RKO (cell line): ENCODE measurements at regions not wholly inside any gene's neighbourhood (a gene's known extent, or its start where the extent isn't known, plus 50 kb on each side); places are given as distances from the start of the nearest gene placed in this dataset.

Source experiments
- DNase-seq: peaks from one replicate; pipeline ENCODE4 v3.0.0-alpha.2; 2016; ENCODE audit warnings: low spot score

GRCh38 chr2:40803900-40804299 lies 352.0 kb upstream of the SLC8A1 start:
- no peak for DNase-seq

- DNase-seq, result no peak
Measured at GRCh38 chr2:40809156-40809555, 357.3 kb upstream of the SLC8A1 start.

- DNase-seq, result no peak
Measured at GRCh38 chr2:40814616-40815015, 362.7 kb upstream of the SLC8A1 start.

GRCh38 chr2:40820319-40820718 lies 368.4 kb upstream of the SLC8A1 start:
- peak; percentile 18 for DNase-seq

- no peak for DNase-seq
Measured at GRCh38 chr2:40823478-40823877, 371.6 kb upstream of the SLC8A1 start.

GRCh38 chr2:40824278-40824677 lies 372.4 kb upstream of the SLC8A1 start:
- DNase-seq, result no peak

GRCh38 chr2:40827392-40827791 lies 375.5 kb upstream of the SLC8A1 start:
- DNase-seq, result no peak

- DNase-seq, result no peak
Measured at GRCh38 chr2:40831321-40831873, 379.5 kb upstream of the SLC8A1 start.

GRCh38 chr2:40841856-40842255 lies 390.0 kb upstream of the SLC8A1 start:
- no peak for DNase-seq

- DNase-seq, result peak; percentile 6
Measured at GRCh38 chr2:40844353-40845277, 392.7 kb upstream of the SLC8A1 start.

GRCh38 chr2:40851661-40852060 lies 399.8 kb upstream of the SLC8A1 start:
- no peak for DNase-seq

GRCh38 chr2:40859617-40860016 lies 407.7 kb upstream of the SLC8A1 start:
- no peak for DNase-seq

GRCh38 chr2:40867829-40868228 lies 415.9 kb upstream of the SLC8A1 start:
- no peak for DNase-seq

GRCh38 chr2:40872580-40872979 lies 420.7 kb upstream of the SLC8A1 start:
- DNase-seq, result no peak

GRCh38 chr2:40874380-40874779 lies 422.5 kb upstream of the SLC8A1 start:
- no peak for DNase-seq

- DNase-seq, result no peak
Measured at GRCh38 chr2:40877734-40878288, 425.9 kb upstream of the SLC8A1 start.

GRCh38 chr2:40879305-40879704 lies 427.4 kb upstream of the SLC8A1 start:
- no peak for DNase-seq

- DNase-seq, result no peak
Measured at GRCh38 chr2:40886100-40886499, 434.2 kb upstream of the SLC8A1 start.

- no peak for DNase-seq
Measured at GRCh38 chr2:40886655-40887054, 434.8 kb upstream of the SLC8A1 start.

GRCh38 chr2:40896358-40896757 lies 444.5 kb upstream of the SLC8A1 start:
- no peak for DNase-seq

GRCh38 chr2:40914666-40915065 lies 462.8 kb upstream of the SLC8A1 start:
- DNase-seq, result no peak

GRCh38 chr2:40915651-40916050 lies 463.8 kb upstream of the SLC8A1 start:
- no peak for DNase-seq

GRCh38 chr2:40935349-40935748 lies 483.5 kb upstream of the SLC8A1 start:
- DNase-seq, result no peak
